Neural progenitor cell (in vitro differentiated cells): ENCODE measurements at regions not wholly inside any gene's neighbourhood (a gene's known extent, or its start where the extent isn't known, plus 50 kb on each side); places are given as distances from the start of the nearest gene placed in this dataset.

Experiments
- DNase-seq: peaks from one replicate; pipeline ENCODE4 v3.0.0-alpha.2; 2016; ENCODE audit warnings: low spot score
- H2AFZ ChIP-seq: fragments of 200-600 bp; sonication (generic); replicated peaks from 2 replicates; pipeline ENCODE4 v1.6.1; 2016; ENCODE audit warnings: antibody characterized with exemption
- H3F3A ChIP-seq: fragments of 200-600 bp; sonication (generic); 2 replicates; pipeline ENCODE4 v1.6.1; 2016; ENCODE audit warnings: antibody characterized with exemption, low read depth
- H3K27ac ChIP-seq: fragments of 200-600 bp; sonication (generic); 2 replicates; pipeline ENCODE4 v1.5.1; 2016; ENCODE audit warnings: mild to moderate bottlenecking
- H3K27me3 ChIP-seq: fragments of 200-600 bp; sonication (generic); 2 replicates; pipeline ENCODE4 v1.6.1; 2016; ENCODE audit warnings: mild to moderate bottlenecking, moderate library complexity
- H3K36me3 ChIP-seq: fragments of 200-600 bp; sonication (generic); 2 replicates; pipeline ENCODE4 v1.5.1; 2016
- H3K4me1 ChIP-seq: fragments of 200-600 bp; sonication (generic); 2 replicates; pipeline ENCODE4 v1.6.1; 2016; ENCODE audit warnings: mixed run types
- H3K4me2 ChIP-seq: fragments of 200-600 bp; sonication (generic); 2 replicates; pipeline ENCODE4 v1.6.1; 2016
- H3K4me3 ChIP-seq: fragments of 200-600 bp; sonication (generic); 2 replicates; pipeline ENCODE4 v1.5.1; 2016
- H3K79me2 ChIP-seq: fragments of 200-600 bp; sonication (generic); 2 replicates; pipeline ENCODE4 v1.6.1; 2016; ENCODE audit warnings: low read depth
- H3K9ac ChIP-seq: fragments of 200-600 bp; sonication (generic); 2 replicates; pipeline ENCODE4 v1.6.1; 2016
- H3K9me3 ChIP-seq: fragments of 200-600 bp; sonication (generic); 2 replicates; pipeline ENCODE4 v1.5.1; 2016; ENCODE audit warnings: low read depth
- H4K20me1 ChIP-seq: fragments of 200-600 bp; sonication (generic); 2 replicates; pipeline ENCODE4 v1.6.1; 2016; ENCODE audit warnings: low read depth
- H3K27ac Mint-ChIP-seq: 3 replicates; pipeline ENCODE4 v1.8.0; 2021; ENCODE audit warnings: mixed read lengths
- H3K27me3 Mint-ChIP-seq: 2 replicates; pipeline ENCODE4 v1.8.0; 2022; ENCODE audit warnings: low read depth, mild to moderate bottlenecking, inconsistent platforms, moderate library complexity, mixed read lengths; ENCODE audit not compliant: insufficient read depth
- H3K36me3 Mint-ChIP-seq: 3 replicates; pipeline ENCODE4 v1.8.0; 2021; ENCODE audit warnings: mixed read lengths
- H3K4me1 Mint-ChIP-seq: 3 replicates; pipeline ENCODE4 v1.8.0; 2021; ENCODE audit warnings: mixed read lengths
- H3K4me3 Mint-ChIP-seq: 3 replicates; pipeline ENCODE4 v1.8.0; 2021; ENCODE audit warnings: mild to moderate bottlenecking, moderate library complexity, mixed read lengths
- H3K9me3 Mint-ChIP-seq: 3 replicates; pipeline ENCODE4 v1.8.0; 2020; ENCODE audit warnings: mixed read lengths
- CTCF ChIP-seq: fragments of 200-600 bp; sonication (generic); IDR thresholded peaks from 2 replicates; pipeline ENCODE4 v1.5.1; 2017; ENCODE audit warnings: antibody characterized with exemption, mild to moderate bottlenecking
- EZH2 ChIP-seq: fragments of 200-600 bp; sonication (generic); IDR thresholded peaks from 2 replicates; pipeline ENCODE4 v1.6.1; 2017; ENCODE audit warnings: antibody characterized with exemption, mild to moderate bottlenecking, moderate library complexity
- EZH2phosphoT487 ChIP-seq: fragments of 200-600 bp; sonication (generic); IDR thresholded peaks from 2 replicates; pipeline ENCODE4 v1.6.1; 2017; ENCODE audit warnings: antibody characterized with exemption

- Mint-ChIP-seq H3K4me3 (no peak overlapping the region), H3K4me1 (no peaks in the 10 kb centered on the region), H3K36me3 (no peaks in the 10 kb centered on the region)
Observed at GRCh38 chr2:220465700-220466099, 838.3 kb downstream of the SLC4A3 start.

DNA sequence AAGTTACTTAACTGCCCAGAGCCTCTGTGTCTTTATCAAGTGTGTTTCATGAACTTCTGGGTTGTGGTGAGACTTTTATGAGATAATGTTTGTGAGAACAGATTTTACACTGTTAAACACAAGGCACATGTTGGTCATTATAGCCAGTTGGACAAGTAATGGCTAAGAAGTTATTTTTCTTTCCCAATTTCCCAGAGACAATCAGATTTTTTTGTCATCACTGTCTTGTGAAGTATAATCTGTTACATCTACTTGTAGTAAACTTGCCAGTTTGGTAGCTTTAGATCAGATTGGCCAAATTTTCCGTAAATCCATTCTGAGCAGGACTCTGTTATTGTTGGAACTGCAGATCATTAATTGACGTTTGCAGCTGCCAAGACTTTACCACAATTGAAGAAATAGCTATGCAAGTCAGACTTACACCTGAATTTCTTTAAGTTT lies 838.8 kb downstream of the SLC4A3 start:
- Histone ChIP-seq H3K4me1 (peaks cover 3% of the 10 kb centered on the region), H3K36me3 (no peaks in the 10 kb centered on the region), H3K27ac (no peak overlapping the region), H2AFZ (no peak overlapping the region), H3F3A (no peaks in the 10 kb centered on the region), H3K9ac (no peak overlapping the region), H3K27me3 (no peaks in the 10 kb centered on the region), H3K9me3 (no peaks in the 10 kb centered on the region), H4K20me1 (no peaks in the 10 kb centered on the region), H3K4me3 (no peak overlapping the region), H3K4me2 (no peak overlapping the region), H3K79me2 (no peaks in the 10 kb centered on the region)
- Mint-ChIP-seq H3K4me1 (no peaks in the 10 kb centered on the region), H3K27me3 (peaks cover 2% of the 10 kb centered on the region), H3K9me3 (no peaks in the 10 kb centered on the region), H3K36me3 (no peaks in the 10 kb centered on the region), H3K27ac (no peak overlapping the region), H3K4me3 (no peak overlapping the region)
- no peak for TF ChIP-seq EZH2
- DNase-seq, result no peak

More at GRCh38 chr2:220465700-220466099, 838.3 kb downstream of the SLC4A3 start:
- H3K27ac ChIP-seq, result no peak overlapping the region
- no peaks in the 10 kb centered on the region for H3K79me2 ChIP-seq
- peaks cover 2% of the 10 kb centered on the region for H3K27me3 Mint-ChIP-seq
- no peak overlapping the region for H3K4me2 ChIP-seq
- H3K4me3 ChIP-seq, result no peak overlapping the region
- no peak for TF ChIP-seq CTCF
- no peak for TF ChIP-seq EZH2phosphoT487
- no peak for TF ChIP-seq EZH2
- no peaks in the 10 kb centered on the region for H3K27me3 ChIP-seq
- no peaks in the 10 kb centered on the region for H4K20me1 ChIP-seq
- no peak overlapping the region for H3K27ac Mint-ChIP-seq
- H3K9ac ChIP-seq, result no peak overlapping the region
- H3K36me3 ChIP-seq, result no peaks in the 10 kb centered on the region
- peaks cover 9% of the 10 kb centered on the region for H3K4me1 ChIP-seq
- no peaks in the 10 kb centered on the region for H3F3A ChIP-seq
- DNase-seq, result no peak
- no peak overlapping the region for H2AFZ ChIP-seq
- H3K9me3 Mint-ChIP-seq, result no peaks in the 10 kb centered on the region
- no peaks in the 10 kb centered on the region for H3K9me3 ChIP-seq

GRCh38 chr2:220469201-220469600 lies 841.8 kb downstream of the SLC4A3 start:
- Histone ChIP-seq H3K4me1 (no peaks in the 10 kb centered on the region), H3K9ac (no peak overlapping the region), H3K79me2 (no peaks in the 10 kb centered on the region), H3F3A (no peaks in the 10 kb centered on the region), H2AFZ (no peak overlapping the region), H3K27me3 (no peaks in the 10 kb centered on the region), H3K36me3 (no peaks in the 10 kb centered on the region), H4K20me1 (no peaks in the 10 kb centered on the region), H3K4me2 (no peak overlapping the region), H3K4me3 (no peak overlapping the region), H3K27ac (no peak overlapping the region), H3K9me3 (no peaks in the 10 kb centered on the region)
- Mint-ChIP-seq H3K36me3 (no peaks in the 10 kb centered on the region), H3K27ac (no peak overlapping the region), H3K4me3 (no peak overlapping the region), H3K4me1 (no peaks in the 10 kb centered on the region), H3K27me3 (no peaks in the 10 kb centered on the region), H3K9me3 (no peaks in the 10 kb centered on the region)
- TF ChIP-seq EZH2 (no peak), EZH2phosphoT487 (no peak), CTCF (no peak)
- DNase-seq, result no peak

GRCh38 chr2:220473611-220474010 lies 846.2 kb downstream of the SLC4A3 start:
- H3K4me3 Mint-ChIP-seq, result no peak overlapping the region
- Histone ChIP-seq H3K9me3 (no peaks in the 10 kb centered on the region), H3K36me3 (no peaks in the 10 kb centered on the region), H3K9ac (no peak overlapping the region), H3F3A (no peaks in the 10 kb centered on the region), H3K4me1 (no peaks in the 10 kb centered on the region), H3K4me3 (no peak overlapping the region), H2AFZ (no peak overlapping the region), H4K20me1 (no peaks in the 10 kb centered on the region), H3K79me2 (no peaks in the 10 kb centered on the region), H3K27ac (no peak overlapping the region), H3K4me2 (no peak overlapping the region), H3K27me3 (no peaks in the 10 kb centered on the region)
- H3K36me3 Mint-ChIP-seq, result no peaks in the 10 kb centered on the region
- DNase-seq, result no peak
- H3K9me3 Mint-ChIP-seq, result no peaks in the 10 kb centered on the region
- no peaks in the 10 kb centered on the region for H3K4me1 Mint-ChIP-seq
- no peak for TF ChIP-seq EZH2
- no peaks in the 10 kb centered on the region for H3K27me3 Mint-ChIP-seq
- H3K27ac Mint-ChIP-seq, result no peak overlapping the region
